ENCODE measurements at regions not wholly inside any gene's neighbourhood (a gene's known extent, or its start where the extent isn't known, plus 50 kb on each side); places are given as distances from the start of the nearest gene placed in this dataset.

DNA sequence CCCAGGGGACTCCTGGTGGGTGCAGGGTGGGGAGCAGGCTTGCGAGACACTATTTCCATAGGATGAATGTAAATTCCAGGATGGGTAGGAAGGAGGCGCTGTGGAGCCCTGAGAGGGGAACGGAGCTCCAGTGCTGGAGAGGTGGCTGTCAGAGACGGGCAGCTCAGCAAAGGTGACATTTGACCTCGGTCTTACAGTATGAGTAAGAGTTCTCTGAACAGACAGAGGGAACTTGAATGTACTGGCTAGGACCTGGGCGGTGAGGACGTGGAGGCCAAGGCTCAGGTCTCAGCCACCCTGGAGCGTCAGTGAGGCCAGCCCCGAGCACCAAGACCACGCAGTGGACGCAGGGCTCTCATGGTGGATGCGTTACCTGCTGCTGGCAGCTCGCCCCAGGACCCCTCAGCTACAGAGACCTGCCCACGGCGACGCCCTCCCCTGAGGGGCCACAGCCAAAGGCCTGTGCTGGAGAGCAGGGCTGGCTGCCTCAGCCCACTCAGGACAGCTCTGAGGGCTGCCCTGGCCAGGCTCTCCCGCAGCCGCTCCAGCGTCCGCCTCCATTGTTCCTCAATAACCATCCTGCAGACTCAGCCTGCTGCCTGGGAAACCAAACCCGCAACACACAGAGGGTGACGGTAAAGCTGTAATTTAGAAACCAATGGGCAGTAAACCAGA lies 65.9 kb upstream of the TNRC6C start:
- no peak for DNase-seq

DNA sequence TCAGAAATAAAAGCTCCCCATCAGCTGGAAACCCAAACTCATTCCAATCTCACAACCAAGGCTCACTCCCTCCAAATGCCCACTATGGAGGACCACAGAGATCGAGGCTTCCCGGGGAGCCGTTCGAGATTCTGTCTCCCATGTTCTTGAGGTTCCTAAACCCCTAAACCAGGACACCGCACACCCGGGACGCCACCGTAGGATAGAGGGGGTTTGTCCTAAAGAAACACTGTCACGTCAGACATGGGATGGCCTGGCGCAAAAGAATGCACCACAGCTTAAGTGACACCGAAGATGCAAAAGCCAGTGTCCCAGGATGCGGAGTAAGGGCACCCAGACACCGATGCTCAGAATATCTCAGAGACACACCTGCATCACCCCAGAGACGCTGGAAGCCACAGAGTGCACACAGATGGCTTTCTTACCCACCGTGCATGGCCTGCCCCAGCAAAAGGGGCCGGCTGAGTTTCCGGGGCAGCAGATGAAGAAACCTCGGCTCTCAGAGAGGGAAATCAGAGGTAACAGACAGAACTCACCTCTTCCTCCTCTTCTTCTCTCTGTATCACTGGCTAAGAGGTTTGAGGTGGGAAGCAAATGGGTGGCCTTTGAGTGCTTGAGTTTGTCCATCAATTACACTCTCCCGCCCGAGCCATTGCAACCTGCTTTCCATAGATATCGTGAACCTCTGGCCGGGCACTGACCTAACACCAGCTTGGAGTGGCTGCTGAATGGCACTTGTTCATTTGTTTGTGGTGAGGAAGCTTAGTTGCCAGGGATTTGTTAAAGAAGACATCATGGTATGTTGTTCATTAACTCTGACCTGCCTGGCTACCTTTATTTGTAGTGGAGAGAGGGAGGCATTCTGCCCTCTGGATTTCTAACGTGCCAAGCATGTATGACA lies 65.1 kb upstream of the TNRC6C start:
- DNase-seq: no peak

GRCh38 chr17:77894126-77894956 lies 64.2 kb upstream of the TNRC6C start:
- no peak for DNase-seq

- DNase-seq: no peak
These were observed 60.7 kb upstream of the TNRC6C start for GRCh38 chr17:77897741-77898301.

GRCh38 chr17:77898521-77899434 lies 59.7 kb upstream of the TNRC6C start:
- no peak for DNase-seq

DNA sequence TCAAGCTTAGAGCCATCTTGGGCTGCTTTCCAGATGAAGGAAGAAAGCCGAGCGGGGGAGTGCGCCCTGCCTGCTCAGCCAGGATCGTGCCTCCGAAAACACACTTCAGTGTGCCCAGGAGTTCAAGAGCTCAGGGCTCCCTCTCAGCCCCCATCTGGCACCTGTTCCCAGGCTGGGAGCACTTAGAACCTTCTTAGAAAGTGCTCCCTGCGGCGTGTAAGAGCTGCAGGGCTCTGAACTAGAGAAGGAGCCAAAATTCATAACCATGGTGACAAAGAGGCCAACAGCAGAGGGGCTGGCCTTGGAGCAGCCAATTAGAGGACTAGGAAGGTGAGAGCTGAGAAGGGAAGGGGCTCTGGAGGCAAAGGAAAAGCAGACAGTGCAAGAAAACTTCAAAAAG lies 59.0 kb upstream of the TNRC6C start:
- no peak for DNase-seq

DNA sequence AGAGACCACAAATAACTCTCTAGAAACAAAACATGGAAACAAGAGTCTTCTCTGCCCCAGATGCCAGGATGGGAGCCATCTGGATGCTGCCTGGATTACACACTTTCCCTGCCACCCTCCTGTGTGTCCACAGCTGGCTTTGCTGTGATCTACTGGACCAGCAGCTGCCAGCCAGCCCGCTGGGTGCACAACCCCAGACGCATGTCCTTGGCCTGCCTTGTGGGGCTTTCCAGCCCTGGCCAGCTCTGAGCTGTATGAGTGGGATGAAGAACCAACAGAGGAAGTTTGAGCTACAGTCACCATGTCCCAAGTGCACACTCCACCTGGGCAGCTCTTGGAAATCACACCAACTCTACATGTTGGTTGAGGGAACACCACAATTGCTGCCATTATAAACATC lies 57.0 kb upstream of the TNRC6C start:
- peak; percentile 9 to 69 for DNase-seq

DNA sequence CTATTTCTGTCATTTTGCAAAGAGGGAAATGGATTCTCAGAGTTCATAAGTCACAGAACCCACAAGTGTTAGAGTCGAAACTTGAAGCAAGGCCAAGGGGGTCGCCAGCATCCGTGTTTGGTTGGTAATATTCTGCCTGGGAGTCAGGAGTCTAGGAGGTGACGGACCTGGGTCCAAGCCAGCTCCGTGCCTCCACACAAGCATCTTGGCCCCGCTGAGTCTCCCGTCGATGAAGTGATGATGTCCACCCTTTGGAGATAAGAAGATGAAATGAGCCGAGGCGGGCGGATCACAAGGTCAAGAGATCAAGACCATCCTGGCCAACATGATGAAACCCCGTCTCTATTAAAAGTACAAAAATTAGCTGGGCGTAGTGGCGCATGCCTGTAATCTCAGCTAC lies 53.2 kb upstream of the TNRC6C start:
- no peak for DNase-seq

GRCh38 chr17:77905766-77906165 lies 52.7 kb upstream of the TNRC6C start:
- no peak for DNase-seq

GRCh38 chr17:77906377-77906871 lies 52.1 kb upstream of the TNRC6C start:
- no peak for DNase-seq

DNA sequence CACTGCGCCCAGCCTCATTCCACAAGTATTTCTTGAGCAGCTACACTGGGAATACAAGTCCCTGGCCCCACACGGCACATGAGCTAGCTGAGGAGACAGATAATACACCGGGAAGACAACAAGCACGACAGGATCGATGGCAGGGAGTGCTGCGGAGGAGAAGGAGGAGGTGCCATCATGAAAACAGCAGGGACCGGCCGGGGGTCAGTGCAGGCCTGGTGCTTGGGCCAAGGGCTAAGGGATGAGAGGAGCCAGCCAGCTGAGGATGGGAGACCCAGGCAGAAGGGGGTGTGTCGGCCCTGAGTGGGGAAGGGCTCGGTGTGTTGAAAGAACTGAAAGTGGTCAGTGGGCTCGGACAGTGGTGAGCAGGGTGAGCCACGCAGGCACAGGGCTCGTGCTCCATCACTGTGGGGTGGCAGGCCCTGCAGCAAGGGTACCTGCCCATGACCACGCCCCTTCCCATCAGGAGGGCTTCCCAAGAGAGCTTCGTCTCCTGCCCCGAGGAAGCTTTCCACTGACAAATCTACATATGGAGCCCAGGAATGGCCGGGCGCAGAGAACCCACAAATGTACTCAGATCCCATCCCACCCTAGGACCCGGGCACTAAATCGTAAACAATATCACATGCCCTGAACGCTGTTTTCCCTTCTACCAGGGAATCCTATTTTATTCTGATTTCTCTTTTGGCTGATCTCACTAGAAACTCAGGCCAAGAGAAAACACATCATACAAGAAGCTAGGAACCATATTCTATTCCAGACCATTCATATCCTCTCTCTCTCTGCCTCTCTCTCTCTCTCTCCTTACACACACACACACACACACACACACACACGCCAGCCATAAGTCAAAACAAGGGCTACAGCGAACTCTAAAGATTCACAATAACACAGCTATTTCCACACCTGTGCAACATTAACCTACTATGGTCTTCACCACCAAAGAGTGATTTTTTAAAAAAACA lies 50.7 kb upstream of the TNRC6C start:
- no peak for DNase-seq

- DNase-seq: no peak
These were observed 50.0 kb upstream of the TNRC6C start for GRCh38 chr17:77908501-77908900.

All from inflammatory macrophage (primary cell).